ENCODE measurements at regions not wholly inside any gene's neighbourhood (a gene's known extent, or its start where the extent isn't known, plus 50 kb on each side); places are given as distances from the start of the nearest gene placed in this dataset.

GRCh38 chr6:121499666-121500065 is 64.2 kb downstream of the GJA1 start:
- no peak for DNase-seq

DNA sequence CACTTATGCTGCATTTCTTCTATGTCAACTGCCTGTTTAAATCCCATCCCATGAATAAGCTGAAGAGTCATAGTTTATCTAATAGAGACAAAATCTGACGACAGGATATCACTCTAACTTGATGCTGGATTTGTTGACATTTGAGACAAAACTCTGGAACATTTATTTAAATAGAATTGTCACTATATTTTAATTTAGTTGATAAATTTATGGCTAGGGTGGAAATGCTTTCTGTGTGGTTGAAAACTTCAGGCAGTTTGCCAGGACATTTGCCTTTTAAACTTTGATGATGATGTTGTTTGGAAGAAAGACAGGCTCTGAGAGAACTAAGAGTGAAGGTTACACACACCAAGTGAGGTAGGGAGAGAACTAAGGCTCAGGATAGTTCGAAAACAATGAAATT is 68.1 kb downstream of the GJA1 start:
- no peak for DNase-seq

GRCh38 chr6:121504227-121504626 is 68.8 kb downstream of the GJA1 start:
- no peak for DNase-seq

GRCh38 chr6:121505284-121505683 is 69.8 kb downstream of the GJA1 start:
- DNase-seq: no peak

- no peak for DNase-seq
Observed at GRCh38 chr6:121506761-121507754, 71.6 kb downstream of the GJA1 start.

DNA sequence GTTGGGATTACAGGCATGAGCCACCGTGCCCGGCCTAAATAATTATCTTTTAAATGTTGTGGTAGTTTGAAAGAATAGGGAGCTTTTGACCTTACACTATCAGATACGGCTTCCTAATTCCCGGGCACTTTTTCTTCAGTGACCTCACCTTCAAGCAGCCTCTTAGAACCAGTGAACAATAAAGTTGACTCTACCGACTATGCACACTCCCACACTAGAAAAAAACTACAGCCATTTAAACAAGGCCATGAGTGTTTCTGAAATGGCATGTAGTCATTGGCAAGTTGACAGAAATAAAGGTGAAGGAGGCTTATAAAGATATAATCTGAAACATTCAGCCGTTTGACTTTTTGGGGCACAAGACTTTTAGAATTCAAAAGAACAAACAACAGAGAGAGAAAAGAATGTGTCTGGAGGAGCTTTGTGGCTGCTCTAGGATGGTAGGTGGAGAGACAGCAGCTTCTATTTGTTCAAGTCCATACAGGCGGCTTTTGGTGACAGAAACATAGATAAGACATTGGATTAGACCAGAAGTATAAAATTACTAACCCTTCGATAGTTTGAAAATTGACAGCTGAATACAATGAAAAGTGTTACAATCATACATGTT is 75.2 kb downstream of the GJA1 start:
- DNase-seq: no peak

- DNase-seq: no peak
Observed at GRCh38 chr6:121515630-121516265, 80.3 kb downstream of the GJA1 start.

DNA sequence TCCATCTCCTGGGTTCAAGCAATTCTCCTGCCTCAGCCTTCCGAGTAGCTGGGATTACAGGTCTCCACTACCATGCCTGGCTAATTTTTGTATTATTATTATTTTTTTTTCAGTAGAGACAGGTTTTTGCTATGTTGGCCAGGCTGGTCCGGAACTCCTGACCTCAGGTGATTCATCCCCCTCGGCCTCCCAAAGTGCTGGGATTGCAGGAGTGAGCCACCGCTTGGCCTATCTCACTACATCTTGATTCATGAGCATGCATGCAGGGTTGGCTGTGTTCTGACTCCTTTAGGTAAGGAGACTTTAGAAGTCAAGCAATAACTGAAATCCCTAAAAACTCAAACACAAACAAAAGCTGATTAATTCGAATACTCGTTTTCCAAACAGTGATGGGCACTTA is 80.9 kb downstream of the GJA1 start:
- no peak for DNase-seq

- no peak for DNase-seq
Observed at GRCh38 chr6:121520337-121521163, 85.1 kb downstream of the GJA1 start.

- DNase-seq: no peak
Observed at GRCh38 chr6:121521164-121521555, 85.7 kb downstream of the GJA1 start.

DNA sequence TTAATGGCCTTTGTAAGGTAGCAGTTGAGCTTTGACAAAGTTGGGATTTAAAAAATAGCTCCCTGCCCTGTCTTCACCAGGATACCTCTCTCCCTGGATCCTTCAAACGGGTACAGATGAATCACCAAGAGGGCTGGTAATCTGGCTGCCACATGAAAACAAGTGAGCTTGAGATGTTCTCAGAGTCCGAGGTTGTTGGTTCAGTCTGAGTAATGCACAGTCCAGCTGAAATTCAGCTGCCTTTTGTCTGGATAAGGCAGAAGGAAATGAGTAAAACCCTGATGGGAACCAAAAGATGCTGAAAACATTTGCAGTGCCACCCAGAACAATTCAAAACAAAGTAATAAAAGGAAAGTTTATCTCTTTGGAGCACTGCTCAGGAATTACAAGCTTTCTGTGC is 86.8 kb downstream of the GJA1 start:
- no peak for DNase-seq

DNA sequence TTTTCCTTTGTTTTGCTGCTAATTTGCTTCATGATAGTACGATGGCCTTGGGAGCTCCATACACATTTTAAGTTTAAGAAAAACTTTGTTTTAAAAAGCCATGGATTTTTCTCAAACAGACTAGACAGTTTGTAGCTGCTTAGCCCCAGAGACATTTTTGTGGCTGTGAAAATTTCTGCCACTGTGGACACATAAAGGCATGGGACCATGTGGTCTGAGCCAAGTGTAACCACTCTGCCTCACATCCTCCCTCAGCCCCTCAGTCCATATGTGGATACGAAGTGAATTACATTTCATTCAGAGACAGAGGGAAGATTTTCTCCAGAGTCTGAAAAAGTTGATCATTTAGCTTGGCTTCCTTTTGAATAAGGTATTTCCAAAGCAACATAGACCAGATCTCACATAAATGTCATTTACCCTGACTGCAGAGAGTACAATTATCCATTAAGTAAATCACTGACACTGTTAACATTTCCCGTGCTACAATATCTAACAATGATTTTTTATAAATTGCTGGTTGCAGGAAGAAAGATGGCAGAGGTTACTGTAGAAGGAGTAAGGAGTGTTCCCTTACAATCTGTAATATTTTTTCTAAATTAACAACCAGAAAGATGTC is 87.4 kb downstream of the GJA1 start:
- DNase-seq: no peak

- no peak for DNase-seq
Observed at GRCh38 chr6:121523628-121524027, 88.2 kb downstream of the GJA1 start.

DNA sequence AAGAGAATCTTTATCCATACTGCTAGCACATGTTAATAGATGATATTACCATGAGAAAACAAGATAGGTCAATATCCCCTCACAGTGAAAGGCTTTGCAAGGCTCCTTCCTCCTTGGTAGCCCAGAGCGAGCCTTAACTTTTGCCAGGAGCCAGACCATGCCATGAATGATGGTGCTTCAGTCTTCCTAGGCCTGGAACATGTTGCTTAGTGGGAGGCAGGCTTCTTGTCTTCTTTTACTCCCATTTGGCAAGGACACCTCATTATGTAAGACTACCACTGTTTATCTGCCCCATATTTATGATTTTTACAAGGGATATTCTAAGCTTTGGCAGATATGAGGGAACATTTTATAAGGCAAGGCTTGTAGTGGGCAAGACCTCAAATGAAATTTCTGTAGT is 90.8 kb downstream of the GJA1 start:
- no peak for DNase-seq

- DNase-seq: no peak
Observed at GRCh38 chr6:121531658-121532169, 96.3 kb downstream of the GJA1 start.

- DNase-seq: no peak
Observed at GRCh38 chr6:121533321-121533841, 97.9 kb downstream of the GJA1 start.

DNA sequence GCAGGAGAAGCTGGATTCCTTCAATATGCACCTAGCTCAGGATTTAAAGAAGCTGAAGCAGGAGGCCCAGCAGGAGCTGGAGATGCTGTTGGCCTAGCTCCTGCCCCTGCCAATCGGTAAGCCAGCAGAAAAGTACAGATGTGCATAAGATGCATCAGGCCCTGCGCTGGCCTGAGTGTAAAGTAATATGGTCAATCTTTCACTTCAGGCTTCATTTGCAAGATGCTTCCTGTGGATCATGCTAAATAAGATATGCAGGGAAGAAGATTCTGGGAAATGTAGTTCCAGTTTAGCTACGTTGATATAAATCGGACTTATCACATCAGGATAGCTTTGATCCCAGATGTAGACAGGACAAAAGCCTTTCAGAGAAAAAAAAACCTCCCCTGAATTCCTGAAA is 100.3 kb downstream of the GJA1 start:
- DNase-seq: no peak

DNA sequence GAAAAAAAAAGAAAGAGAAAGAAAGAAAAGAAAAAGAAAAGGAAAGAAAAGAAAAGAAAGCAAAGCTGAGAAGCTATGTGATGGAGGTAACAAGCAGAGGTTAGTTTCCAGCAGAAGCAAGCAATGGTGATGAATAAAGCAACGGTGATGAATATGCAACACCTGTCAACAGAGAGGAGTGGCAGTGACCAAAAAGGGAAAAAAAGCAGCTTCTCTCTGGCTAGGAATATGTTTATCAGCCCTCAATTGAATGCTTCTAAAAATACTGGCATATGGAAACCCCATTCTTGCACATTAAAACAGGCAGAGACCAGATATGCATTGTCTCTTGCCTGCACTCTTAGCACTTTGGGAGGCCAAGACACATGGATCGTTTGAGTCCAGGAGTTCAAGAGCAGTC is 100.9 kb downstream of the GJA1 start:
- DNase-seq: no peak

DNA sequence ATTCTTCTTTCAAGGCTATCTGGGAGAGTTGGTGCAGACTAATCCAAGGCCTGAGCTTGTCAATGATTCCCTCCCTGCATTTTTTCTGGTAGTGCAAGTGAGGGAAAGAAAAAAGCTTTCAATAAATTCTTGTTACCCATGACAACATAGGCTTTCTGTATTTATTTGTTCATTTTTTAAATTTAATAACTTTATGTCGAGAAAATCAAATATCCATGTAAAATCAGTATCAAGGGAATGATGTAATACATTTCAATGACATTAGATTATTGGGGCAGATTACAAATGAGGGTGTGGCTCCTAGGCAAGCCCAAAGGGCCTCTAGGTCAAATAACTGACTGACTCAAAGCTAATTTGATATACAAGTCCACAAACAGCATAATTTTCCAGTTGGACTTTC is 104.0 kb downstream of the GJA1 start:
- no peak for DNase-seq

- no peak for DNase-seq
Observed at GRCh38 chr6:121540210-121540609, 104.8 kb downstream of the GJA1 start.

DNA sequence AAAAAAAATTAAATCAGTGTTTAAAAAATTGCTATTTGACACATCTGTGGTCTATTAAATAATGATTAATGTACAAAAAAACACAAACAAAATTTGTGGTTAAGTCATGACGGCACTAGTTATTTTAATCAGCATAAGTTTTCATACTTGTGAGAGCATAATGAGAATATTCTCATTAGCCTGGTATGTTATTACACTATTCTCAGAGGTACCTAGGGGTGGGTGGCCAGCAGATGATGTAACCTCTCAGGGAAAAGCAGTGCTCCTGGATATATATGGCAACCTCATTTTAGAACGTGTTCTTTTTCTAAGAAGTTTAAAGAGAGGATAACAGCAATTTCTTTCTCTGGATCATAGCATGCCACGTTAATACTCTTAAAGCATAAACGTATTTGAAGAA is 109.2 kb downstream of the GJA1 start:
- no peak for DNase-seq

DNA sequence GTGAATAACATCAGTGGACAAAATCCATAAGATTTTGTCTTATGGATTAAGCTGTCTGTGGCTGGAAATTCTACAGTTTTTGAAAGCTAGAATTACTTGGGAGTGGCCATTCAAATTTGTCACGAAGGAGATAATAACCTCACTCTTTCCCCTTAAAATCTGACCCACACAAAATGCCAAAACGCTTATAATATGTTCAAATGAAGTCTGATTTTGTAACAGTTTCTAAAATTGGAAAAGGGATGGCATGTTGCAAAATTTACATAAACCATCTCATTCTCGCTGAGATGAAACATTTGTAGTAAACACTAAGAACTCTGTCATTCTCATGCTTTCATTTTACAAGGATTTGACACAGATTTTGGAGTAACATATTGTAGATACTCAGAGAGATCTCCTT is 112.7 kb downstream of the GJA1 start:
- DNase-seq: no peak

Measured in occipital lobe (tissue), 1 donor.